Mesenchymal stem cell (in vitro differentiated cells and primary cell): ENCODE measurements at regions not wholly inside any gene's neighbourhood (a gene's known extent, or its start where the extent isn't known, plus 50 kb on each side); places are given as distances from the start of the nearest gene placed in this dataset.

Experiments
- DNase-seq: peaks from one replicate; pipeline ENCODE4 v3.0.0-alpha.2; 2013
- H2AFZ ChIP-seq: one replicate; pipeline ENCODE4 v1.6.1; 2013; ENCODE audit warnings: low read depth, mild to moderate bottlenecking, control low read depth, inconsistent platforms, low read length, moderate library complexity
- H2AK5ac ChIP-seq: 2 replicates; pipeline ENCODE4 v1.6.1; 2013; ENCODE audit warnings: low read length, moderate library complexity, mild to moderate bottlenecking, inconsistent platforms; ENCODE audit not compliant: severe bottlenecking
- H2BK120ac ChIP-seq: one replicate; pipeline ENCODE4 v1.6.1; 2013; ENCODE audit warnings: low read depth, mild to moderate bottlenecking, inconsistent platforms, low read length, moderate library complexity
- H2BK12ac ChIP-seq, 2 experiments: one replicate each; pipeline ENCODE4 v1.6.1; 2013; ENCODE audit warnings: inconsistent platforms in 2 of 2, low read length in 2 of 2, mild to moderate bottlenecking in 2 of 2, moderate library complexity in 2 of 2, control low read depth in 1 of 2
- H2BK15ac ChIP-seq: one replicate; pipeline ENCODE4 v1.6.1; 2013; ENCODE audit warnings: mild to moderate bottlenecking, low read depth, inconsistent platforms; ENCODE audit not compliant: poor library complexity, severe bottlenecking
- H2BK5ac ChIP-seq: 2 replicates; pipeline ENCODE4 v1.6.1; 2013; ENCODE audit warnings: low read depth, mild to moderate bottlenecking, low read length, control low read depth, inconsistent platforms; ENCODE audit not compliant: poor library complexity, severe bottlenecking
- H3K14ac ChIP-seq, 2 experiments: one replicate each; pipeline ENCODE4 v1.6.1; 2013; ENCODE audit warnings: inconsistent platforms in 2 of 2, low read length in 2 of 2, control low read depth in 1 of 2, mild to moderate bottlenecking in 1 of 2, moderate library complexity in 1 of 2
- H3K18ac ChIP-seq, 2 experiments: one replicate each; pipeline ENCODE4 v1.6.1; 2013; ENCODE audit warnings: inconsistent platforms in 2 of 2, low read length in 2 of 2, control low read depth in 1 of 2, low read depth in 1 of 2, mild to moderate bottlenecking in 1 of 2
- H3K23ac ChIP-seq, 2 experiments: one replicate each; pipeline ENCODE4 v1.6.1; 2013; ENCODE audit warnings: inconsistent platforms in 2 of 2, low read length in 2 of 2, mild to moderate bottlenecking in 2 of 2, moderate library complexity in 2 of 2, control low read depth in 1 of 2
- H3K27ac ChIP-seq: 2 replicates; pipeline ENCODE4 v1.5.1; 2013; ENCODE audit warnings: mild to moderate bottlenecking, moderate library complexity, low read length, control low read depth, inconsistent platforms; ENCODE audit not compliant: poor library complexity, severe bottlenecking
- H3K27me3 ChIP-seq, 2 experiments: 2 replicates each; pipeline versions ENCODE4 v1.6.1 to v1.7.0; 2013; ENCODE audit warnings: low read length in 2 of 2, mild to moderate bottlenecking in 2 of 2, moderate library complexity in 2 of 2, control low read depth in 1 of 2, inconsistent platforms in 1 of 2; ENCODE audit not compliant: control insufficient read depth in 1 of 2, insufficient read depth in 1 of 2
- H3K36me3 ChIP-seq, 2 experiments: 2 replicates each; pipeline versions ENCODE4 v1.6.1 to v1.7.0; 2013; ENCODE audit warnings: low read length in 2 of 2, control low read depth in 1 of 2, inconsistent platforms in 1 of 2, low read depth in 1 of 2, mild to moderate bottlenecking in 1 of 2; ENCODE audit not compliant: insufficient read depth in 2 of 2, control insufficient read depth in 1 of 2
- H3K4ac ChIP-seq, 2 experiments: one replicate each; pipeline ENCODE4 v1.6.1; 2013; ENCODE audit warnings: inconsistent platforms in 2 of 2, low read length in 2 of 2, mild to moderate bottlenecking in 2 of 2, moderate library complexity in 2 of 2, control low read depth in 1 of 2, low read depth in 1 of 2
- H3K4me1 ChIP-seq: 2 replicates; pipeline ENCODE4 v1.6.1; 2013; ENCODE audit warnings: low read depth, low read length, control low read depth; ENCODE audit not compliant: control insufficient read depth, insufficient read depth
- H3K4me2 ChIP-seq: 2 replicates; pipeline ENCODE4 v1.6.1; 2013; ENCODE audit warnings: low read length, mild to moderate bottlenecking, inconsistent platforms; ENCODE audit not compliant: poor library complexity, severe bottlenecking
- H3K4me3 ChIP-seq, 2 experiments: 2 replicates each; pipeline versions ENCODE4 v1.5.1 to v1.7.0; 2013; ENCODE audit warnings: low read length in 2 of 2, mild to moderate bottlenecking in 2 of 2, control low read depth in 1 of 2, low read depth in 1 of 2; ENCODE audit not compliant: insufficient read depth in 1 of 2
- H3K79me1 ChIP-seq: replicated peaks from 2 replicates; pipeline ENCODE4 v1.6.1; 2013; ENCODE audit warnings: mild to moderate bottlenecking, control low read depth, low read length, inconsistent platforms; ENCODE audit not compliant: poor library complexity, severe bottlenecking
- H3K9ac ChIP-seq: 2 replicates; pipeline ENCODE4 v1.7.0; 2013; ENCODE audit warnings: mild to moderate bottlenecking, low read length, moderate library complexity
- H3K9me3 ChIP-seq: 2 replicates; pipeline ENCODE4 v1.7.0; 2013; ENCODE audit warnings: mild to moderate bottlenecking, low read length; ENCODE audit not compliant: control insufficient read depth
- H4K8ac ChIP-seq: one replicate; pipeline ENCODE4 v1.6.1; 2013; ENCODE audit warnings: inconsistent platforms, mild to moderate bottlenecking, low read length, moderate library complexity
- H4K91ac ChIP-seq: one replicate; pipeline ENCODE4 v1.6.1; 2013; ENCODE audit warnings: mild to moderate bottlenecking, low read length, inconsistent platforms
- WGBS: methylation state at CpG from one replicate; pipeline ENCODE4 v1.1.7; 2013; ENCODE audit warnings: mixed read lengths; 5-methylcytosine and 5-hydroxymethylcytosine counted together

DNA sequence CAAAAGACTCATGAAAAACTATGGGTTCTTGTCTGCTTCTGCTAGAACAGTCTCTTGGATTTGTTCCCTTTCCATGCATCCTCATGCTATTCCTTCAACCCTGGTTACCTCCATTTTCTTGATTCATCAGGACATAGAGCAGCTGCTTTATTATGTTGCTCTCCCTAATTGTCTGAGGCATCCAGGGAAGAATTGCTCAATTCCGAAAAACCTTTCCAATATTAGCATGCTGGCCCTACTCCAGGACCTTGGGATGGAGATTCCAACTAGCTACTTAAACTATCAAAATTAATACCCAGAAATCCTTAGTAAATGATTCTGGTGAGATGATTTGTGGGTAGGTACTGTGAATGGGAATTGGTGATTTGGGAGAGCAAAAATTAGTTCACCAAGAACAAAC is 56.6 kb upstream of the FAM47B start:
- no peak overlapping the region for H2AK5ac ChIP-seq
- H4K8ac ChIP-seq = no peak overlapping the region
- no peak overlapping the region for H2BK120ac ChIP-seq
- H3K14ac ChIP-seq = no peak overlapping the region
- DNase-seq = no peak
- no peak overlapping the region for H2AFZ ChIP-seq
- H3K4ac ChIP-seq = no peak overlapping the region
- no CpG with 5 or more reads among the region's 1 CpG for WGBS
- no peak overlapping the region for H3K18ac ChIP-seq
- H3K23ac ChIP-seq = no peak overlapping the region
- H3K36me3 ChIP-seq = no peaks in the 10 kb centered on the region
- no peaks in the 10 kb centered on the region for H3K4me1 ChIP-seq
- no peaks in the 10 kb centered on the region for H3K27me3 ChIP-seq
- no peak overlapping the region for H2BK5ac ChIP-seq
- H3K4me3 ChIP-seq = no peak overlapping the region
- H4K91ac ChIP-seq = no peak overlapping the region
- H3K4me2 ChIP-seq = no peak overlapping the region
- H3K9ac ChIP-seq = no peak overlapping the region
- no peak overlapping the region for H2BK12ac ChIP-seq
- H2BK15ac ChIP-seq = no peak overlapping the region
- H3K9me3 ChIP-seq = no peaks in the 10 kb centered on the region
- H3K79me1 ChIP-seq = no peaks in the 10 kb centered on the region
- H3K27ac ChIP-seq = no peak overlapping the region

DNA sequence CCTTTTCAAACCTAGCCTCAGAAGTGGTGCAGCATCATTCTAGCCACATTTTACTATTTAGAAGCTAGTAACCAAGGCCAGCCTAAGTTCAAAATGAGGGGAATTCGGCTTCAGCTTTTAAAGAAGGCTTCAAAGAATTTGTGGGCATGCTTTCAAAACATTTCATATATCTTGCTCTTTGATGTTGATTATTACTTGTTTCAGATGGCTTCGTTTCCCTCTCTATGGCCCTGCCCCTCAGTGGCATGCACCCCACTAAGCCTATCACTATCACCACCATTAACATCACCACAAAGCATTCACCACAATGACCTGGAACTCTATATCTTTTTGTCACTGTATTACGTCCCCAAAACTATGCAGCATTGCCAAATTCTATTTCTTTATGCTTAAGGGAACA is 51.2 kb upstream of the FAM47B start:
- Histone ChIP-seq H3K4ac (no peak overlapping the region), H3K23ac (no peak overlapping the region), H3K9ac (no peak overlapping the region), H2AK5ac (no peak overlapping the region), H4K91ac (no peak overlapping the region), H3K27ac (no peak overlapping the region), H3K79me1 (no peaks in the 10 kb centered on the region), H3K27me3 (peaks cover 0 to 8% of the 10 kb centered on the region in 2 experiments), H3K9me3 (no peaks in the 10 kb centered on the region), H3K36me3 (no peaks in the 10 kb centered on the region), H2BK5ac (no peak overlapping the region), H2BK12ac (no peak overlapping the region), H2BK15ac (no peak overlapping the region), H3K18ac (no peak overlapping the region), H4K8ac (no peak overlapping the region), H2AFZ (no peak overlapping the region), H3K4me1 (no peaks in the 10 kb centered on the region), H3K4me3 (no peak overlapping the region), H2BK120ac (no peak overlapping the region), H3K14ac (no peak overlapping the region), H3K4me2 (no peak overlapping the region)
- 82% methylated on average over 1 of the region's 3 CpGs for WGBS
- no peak for DNase-seq
